Hypothalamus (tissue), 51 donors: ENCODE measurements at regions not wholly inside any gene's neighbourhood (a gene's known extent, or its start where the extent isn't known, plus 50 kb on each side); places are given as distances from the start of the nearest gene placed in this dataset.
"Not testable (repeated sequence)": the region's sequence is repeated elsewhere in the genome, so short reads cannot be mapped to it uniquely, and the experiment has no call there.

Experiments used
- DNase-seq, 51 donors: peaks; one replicate each; lab custom pipeline; 2025; lab: John Stamatoyannopoulos, UW

- not testable (repeated sequence) for DNase-seq
Measured at GRCh38 chr14:105892453-105893441, 366.4 kb downstream of the TMEM121 start.

- DNase-seq: not testable (repeated sequence)
Measured at GRCh38 chr14:105893686-105894085, 367.3 kb downstream of the TMEM121 start.

GRCh38 chr14:105894125-105894977, 368.0 kb downstream of the TMEM121 start:
- no peak for DNase-seq

- no peak for DNase-seq
Measured at GRCh38 chr14:105894978-105895881, 368.8 kb downstream of the TMEM121 start.

GRCh38 chr14:105896206-105896605, 369.8 kb downstream of the TMEM121 start:
- DNase-seq: not testable (repeated sequence)

GRCh38 chr14:105896961-105897724, 370.8 kb downstream of the TMEM121 start:
- DNase-seq: not testable (repeated sequence)

- DNase-seq: no peak
Measured at GRCh38 chr14:105897725-105898113, 371.3 kb downstream of the TMEM121 start.

- no peak for DNase-seq
Measured at GRCh38 chr14:105898482-105899010, 372.2 kb downstream of the TMEM121 start.

GRCh38 chr14:105899071-105899641, 372.8 kb downstream of the TMEM121 start:
- no peak for DNase-seq

GRCh38 chr14:105899657-105900397, 373.4 kb downstream of the TMEM121 start:
- DNase-seq: no peak

GRCh38 chr14:105900398-105901160, 374.2 kb downstream of the TMEM121 start:
- no peak for DNase-seq

- no peak for DNase-seq
Measured at GRCh38 chr14:105901226-105901625, 374.8 kb downstream of the TMEM121 start.

GRCh38 chr14:105902131-105902898, 375.9 kb downstream of the TMEM121 start:
- DNase-seq: no peak

GRCh38 chr14:105902899-105903165, 376.4 kb downstream of the TMEM121 start:
- not testable (repeated sequence) for DNase-seq

GRCh38 chr14:105903971-105904370, 377.6 kb downstream of the TMEM121 start:
- DNase-seq: no peak

- DNase-seq: no peak
Measured at GRCh38 chr14:105904379-105904778, 378.0 kb downstream of the TMEM121 start.

- no peak for DNase-seq
Measured at GRCh38 chr14:105905456-105905855, 379.1 kb downstream of the TMEM121 start.
